T-helper 1 cell treated with Interleukin-12 subunit alpha and Interleukin-12 subunit beta and Interleukin-4 antibody, amounts not matched to agents 30 μg/mL and 1 μg/mL, for 36 hours (primary cell): ENCODE measurements at regions not wholly inside any gene's neighbourhood (a gene's known extent, or its start where the extent isn't known, plus 50 kb on each side); places are given as distances from the start of the nearest gene placed in this dataset.
"Not testable (repeated sequence)": the region's sequence is repeated elsewhere in the genome, so short reads cannot be mapped to it uniquely, and the experiment has no call there.

ENCODE experiments used
- H3K27ac Mint-ChIP-seq: one replicate; pipeline ENCODE4 v1.8.0; 2021; ENCODE audit warnings: mild to moderate bottlenecking, mixed read lengths
- H3K27me3 Mint-ChIP-seq: one replicate; pipeline ENCODE4 v1.8.0; 2021; ENCODE audit warnings: low read depth, mixed read lengths
- H3K36me3 Mint-ChIP-seq: one replicate; pipeline ENCODE4 v1.8.0; 2021; ENCODE audit warnings: low read depth, mixed read lengths
- H3K4me1 Mint-ChIP-seq: one replicate; pipeline ENCODE4 v1.8.0; 2021; ENCODE audit warnings: low read depth, mixed read lengths
- H3K4me3 Mint-ChIP-seq: one replicate; pipeline ENCODE4 v1.8.0; 2021; ENCODE audit warnings: mild to moderate bottlenecking, moderate library complexity, mixed read lengths
- H3K9me3 Mint-ChIP-seq: one replicate; pipeline ENCODE4 v1.8.0; 2021; ENCODE audit warnings: mixed read lengths

DNA sequence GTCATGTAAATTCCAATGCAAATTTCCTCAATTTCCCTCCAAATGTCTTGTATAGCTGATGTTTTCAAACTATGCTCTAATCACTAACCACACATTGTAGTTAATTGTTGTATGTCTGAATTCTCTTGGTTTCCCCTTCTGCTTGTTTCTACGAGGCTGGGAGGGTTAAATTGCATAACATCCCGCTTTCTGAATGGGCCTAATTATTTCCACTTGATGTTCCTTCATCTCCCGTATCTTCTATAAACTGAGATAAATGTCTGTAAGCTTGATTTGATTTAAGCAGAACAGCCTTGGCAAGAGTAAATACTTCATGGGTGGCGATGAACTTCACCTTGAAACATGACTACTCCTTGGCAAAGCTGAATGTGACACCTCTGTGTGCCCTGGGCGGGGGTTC, 72.2 kb downstream of the SERINC2 start:
- Mint-ChIP-seq H3K36me3 (peaks cover 8% of the 10 kb centered on the region), H3K9me3 (peaks cover 2% of the 10 kb centered on the region), H3K27me3 (peaks cover 17% of the 10 kb centered on the region), H3K27ac (no peak overlapping the region), H3K4me3 (no peak overlapping the region), H3K4me1 (peaks cover 13% of the 10 kb centered on the region)

DNA sequence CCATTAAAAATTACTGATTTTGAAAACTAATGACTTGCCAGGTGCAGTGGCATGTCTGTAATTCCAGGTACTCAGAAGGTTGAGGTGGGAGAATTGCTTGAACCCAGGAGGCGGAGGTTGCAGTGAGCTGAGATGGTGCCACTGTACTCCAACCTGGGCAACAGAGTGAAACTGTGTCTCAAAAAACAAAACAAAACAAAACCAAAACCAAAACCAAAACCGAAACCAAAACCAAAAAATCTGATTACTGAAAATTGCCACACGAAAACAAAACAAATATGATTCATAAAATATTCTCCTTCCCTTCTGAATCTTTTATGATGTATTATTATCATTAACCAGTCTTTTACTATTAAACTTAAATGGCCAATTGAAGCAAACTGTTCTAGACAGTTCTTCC, 74.1 kb downstream of the SERINC2 start:
- Mint-ChIP-seq H3K9me3 (peaks cover 5% of the 10 kb centered on the region), H3K4me3 (peak overlapping the region; percentile 23), H3K27ac (peak overlapping the region; percentile 55), H3K36me3 (peaks cover 8% of the 10 kb centered on the region), H3K27me3 (peaks cover 27% of the 10 kb centered on the region), H3K4me1 (peaks cover 13% of the 10 kb centered on the region)

DNA sequence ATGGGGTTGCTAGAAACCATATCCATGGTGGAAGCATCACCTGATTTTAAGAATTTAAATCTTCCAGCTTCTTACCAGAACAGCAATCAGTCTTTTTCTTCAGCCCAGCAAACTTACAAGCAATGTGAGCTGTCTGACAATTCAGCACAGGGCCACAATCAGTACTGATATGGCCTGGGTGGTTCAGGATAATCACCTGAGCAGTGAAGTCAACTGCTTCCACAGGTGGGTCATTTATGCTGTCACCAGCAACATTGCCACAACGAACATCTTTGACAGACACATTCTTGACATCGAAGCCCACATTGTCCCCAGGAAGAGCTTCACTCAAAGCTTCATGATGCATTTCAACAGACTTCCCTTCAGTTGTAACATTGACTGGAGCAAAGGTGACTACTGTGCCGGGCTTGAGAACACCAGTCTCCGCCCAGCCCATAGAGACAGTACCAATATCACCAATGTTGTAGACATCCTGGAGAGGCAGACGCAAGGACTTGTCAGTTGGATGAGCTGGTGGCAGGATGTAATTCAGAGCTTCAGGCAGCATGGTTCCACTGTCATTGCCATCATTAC, 74.8 kb downstream of the SERINC2 start:
- peaks cover 13% of the 10 kb centered on the region for H3K4me1 Mint-ChIP-seq
- no peak overlapping the region for H3K4me3 Mint-ChIP-seq
- peaks cover 8% of the 10 kb centered on the region for H3K36me3 Mint-ChIP-seq
- H3K27me3 Mint-ChIP-seq: peaks cover 27% of the 10 kb centered on the region
- H3K9me3 Mint-ChIP-seq: peaks cover 5% of the 10 kb centered on the region
- H3K27ac Mint-ChIP-seq: peak overlapping the region; percentile 28

DNA sequence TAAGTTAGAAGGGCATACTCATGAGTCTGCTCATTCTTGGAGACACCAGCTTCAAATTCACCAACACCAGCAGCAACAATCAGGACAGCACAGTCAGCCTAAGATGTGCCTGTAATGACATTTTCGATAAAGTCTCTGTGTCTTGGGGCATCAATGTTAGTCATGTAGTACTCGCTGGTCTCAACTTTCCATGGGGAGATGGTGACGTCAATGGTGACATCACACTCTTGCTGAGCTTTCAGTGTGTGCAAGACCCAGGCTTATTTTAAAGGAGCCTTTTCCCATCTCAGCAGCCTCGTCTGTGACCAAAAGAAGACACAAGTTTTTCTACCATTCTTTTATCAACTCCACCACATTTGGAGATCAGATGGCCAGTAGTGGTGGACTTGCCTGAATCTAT, 75.5 kb downstream of the SERINC2 start:
- H3K36me3 Mint-ChIP-seq: peaks cover 8% of the 10 kb centered on the region
- no peak overlapping the region for H3K4me3 Mint-ChIP-seq
- H3K9me3 Mint-ChIP-seq: peaks cover 5% of the 10 kb centered on the region
- peaks cover 13% of the 10 kb centered on the region for H3K4me1 Mint-ChIP-seq
- no peak overlapping the region for H3K27ac Mint-ChIP-seq
- peaks cover 31% of the 10 kb centered on the region for H3K27me3 Mint-ChIP-seq

DNA sequence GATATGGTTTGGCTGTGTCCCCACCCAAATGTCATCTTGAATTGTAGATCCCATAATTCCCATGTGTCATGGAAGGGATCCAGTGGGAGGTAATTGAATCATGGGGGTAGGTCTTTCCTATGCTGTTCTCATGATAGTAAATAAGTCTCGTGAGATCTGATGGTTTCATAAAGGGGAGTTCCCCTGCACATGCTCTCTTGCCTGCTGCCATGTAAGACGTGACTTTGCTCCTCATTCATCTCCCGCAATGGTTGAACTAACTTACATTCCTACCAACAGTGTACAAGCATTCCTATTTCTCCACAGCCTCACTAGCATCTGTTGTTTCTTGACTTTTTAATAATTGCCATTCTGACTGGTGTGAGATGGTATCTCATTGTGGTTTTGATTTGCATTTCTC, 76.6 kb downstream of the SERINC2 start:
- not testable (repeated sequence) for H3K9me3 Mint-ChIP-seq, H3K36me3 Mint-ChIP-seq, H3K4me3 Mint-ChIP-seq, H3K27ac Mint-ChIP-seq
- Mint-ChIP-seq H3K27me3 (peaks cover 34% of the 10 kb centered on the region), H3K4me1 (peaks cover 13% of the 10 kb centered on the region)

DNA sequence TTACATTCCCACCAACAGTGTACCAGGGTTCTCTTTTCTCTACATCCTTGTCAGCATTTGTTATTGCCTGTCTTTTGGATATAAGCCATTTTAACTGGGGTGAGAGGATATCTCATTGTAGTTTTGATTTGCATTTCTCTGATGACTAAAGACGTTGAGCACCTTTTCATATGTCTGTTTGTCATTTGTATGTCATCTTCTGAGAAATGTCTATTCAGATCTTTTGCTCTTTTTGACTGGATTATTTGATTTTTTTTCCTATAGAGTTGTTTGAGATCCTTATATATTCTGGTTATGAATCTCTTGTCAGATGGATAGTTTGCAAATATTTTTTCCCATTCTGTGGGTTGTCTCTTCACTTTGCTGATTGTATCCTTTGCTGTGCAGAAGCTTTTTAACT, 77.6 kb downstream of the SERINC2 start:
- H3K27ac Mint-ChIP-seq: not testable (repeated sequence)
- H3K27me3 Mint-ChIP-seq: peaks cover 34% of the 10 kb centered on the region

DNA sequence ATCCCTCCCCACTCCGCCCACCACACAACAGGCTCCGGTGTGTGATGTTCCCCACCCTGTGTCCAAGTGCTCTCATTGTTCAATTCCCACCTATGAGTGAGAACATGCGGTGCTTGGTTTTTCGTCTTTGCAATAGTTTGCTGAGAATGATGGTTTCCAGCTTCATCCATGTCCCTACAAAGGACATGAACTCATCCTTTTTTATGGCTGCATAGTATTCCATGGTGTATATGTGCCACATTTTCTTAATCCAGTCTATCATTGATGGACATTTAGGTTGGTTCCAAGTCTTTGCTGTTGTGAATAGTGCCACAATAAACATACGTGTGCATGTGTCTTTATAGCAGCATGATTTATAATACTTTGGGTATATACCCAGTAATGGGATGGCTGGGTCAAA, 81.0 kb upstream of the TINAGL1 start:
- not testable (repeated sequence) for H3K36me3 Mint-ChIP-seq, H3K4me3 Mint-ChIP-seq, H3K9me3 Mint-ChIP-seq, H3K27ac Mint-ChIP-seq, H3K4me1 Mint-ChIP-seq
- H3K27me3 Mint-ChIP-seq: peaks cover 27% of the 10 kb centered on the region

More for the DNA sequence above, 77.6 kb downstream of the SERINC2 start:
- not testable (repeated sequence) for H3K9me3 Mint-ChIP-seq, H3K36me3 Mint-ChIP-seq, H3K4me3 Mint-ChIP-seq
- H3K4me1 Mint-ChIP-seq: peaks cover 13% of the 10 kb centered on the region

DNA sequence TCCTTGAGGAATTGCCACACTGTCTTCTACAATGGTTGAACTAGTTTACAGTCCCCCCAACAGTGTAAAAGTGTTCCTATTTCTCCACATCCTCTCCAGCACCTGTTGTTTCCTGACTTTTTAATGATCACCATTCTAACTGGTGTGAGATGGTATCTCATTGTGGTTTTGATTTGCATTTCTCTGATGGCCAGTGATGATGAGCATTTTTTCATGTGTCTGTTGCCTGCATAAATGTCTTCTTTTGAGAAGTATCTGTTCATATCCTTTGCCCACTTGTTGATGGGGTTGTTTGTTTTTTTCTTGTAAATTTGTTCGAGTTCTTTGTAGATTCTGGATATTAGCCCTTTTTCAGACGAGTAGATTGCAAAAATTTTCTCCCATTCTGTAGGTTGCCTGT, 80.5 kb upstream of the TINAGL1 start:
- not testable (repeated sequence) for H3K27ac Mint-ChIP-seq, H3K36me3 Mint-ChIP-seq, H3K4me1 Mint-ChIP-seq, H3K4me3 Mint-ChIP-seq, H3K9me3 Mint-ChIP-seq
- H3K27me3 Mint-ChIP-seq: peaks cover 23% of the 10 kb centered on the region

DNA sequence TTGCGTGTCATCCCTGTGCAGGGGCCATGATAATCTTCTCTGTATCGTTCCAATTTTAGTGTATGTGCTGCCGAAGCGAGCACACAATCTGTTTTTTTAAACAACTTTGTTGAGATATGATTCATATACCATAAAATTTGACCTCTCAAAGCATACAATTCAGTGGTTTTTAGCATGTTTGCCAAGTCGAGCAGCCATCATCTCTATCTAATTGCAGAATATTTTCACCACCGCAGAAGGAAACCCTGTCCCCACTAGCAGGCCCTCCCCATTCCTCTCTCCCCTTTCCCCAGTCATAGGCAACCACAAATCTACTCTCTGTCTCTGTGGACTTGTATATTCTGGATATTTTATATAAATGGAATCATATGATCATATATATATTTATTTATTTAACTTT, 78.7 kb upstream of the TINAGL1 start:
- Mint-ChIP-seq H3K4me3 (no peak overlapping the region), H3K36me3 (no peaks in the 10 kb centered on the region), H3K4me1 (no peaks in the 10 kb centered on the region), H3K27ac (no peak overlapping the region), H3K9me3 (no peaks in the 10 kb centered on the region), H3K27me3 (peaks cover 15% of the 10 kb centered on the region)

DNA sequence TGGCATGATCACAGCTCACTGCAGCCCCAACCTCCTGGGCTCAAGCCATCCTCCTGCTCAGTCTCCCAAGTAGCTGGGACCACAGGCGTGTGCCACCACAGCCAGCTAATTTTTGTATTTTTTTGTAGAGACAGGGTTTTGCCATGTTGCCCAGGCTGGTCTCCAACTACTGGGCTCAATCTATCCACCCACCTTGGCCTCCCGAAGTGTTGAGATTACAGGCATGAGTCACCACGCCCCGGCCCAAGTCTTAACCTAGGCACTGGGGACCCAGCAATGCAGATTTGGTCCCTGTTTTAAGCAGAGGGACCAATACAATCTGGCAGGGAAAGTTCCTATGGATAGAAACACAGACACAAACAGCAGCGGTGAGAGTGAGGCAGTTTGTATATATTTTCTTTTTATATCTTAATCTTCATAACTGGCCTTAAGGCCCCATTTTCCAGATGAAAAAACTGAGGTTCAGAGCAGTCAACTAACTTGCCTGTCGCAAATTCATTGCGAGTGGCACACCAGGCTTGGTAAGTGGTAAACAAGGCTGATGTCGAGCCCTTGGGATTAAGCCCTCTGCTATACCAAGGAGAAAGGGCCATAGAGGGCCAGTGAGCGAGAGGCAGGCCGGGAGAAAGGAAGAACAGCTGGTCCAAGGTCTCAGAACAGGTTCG, 77.8 kb upstream of the TINAGL1 start:
- Mint-ChIP-seq H3K4me3 (no peak overlapping the region), H3K27me3 (peaks cover 14% of the 10 kb centered on the region), H3K36me3 (no peaks in the 10 kb centered on the region), H3K27ac (no peak overlapping the region), H3K4me1 (no peaks in the 10 kb centered on the region), H3K9me3 (no peaks in the 10 kb centered on the region)

DNA sequence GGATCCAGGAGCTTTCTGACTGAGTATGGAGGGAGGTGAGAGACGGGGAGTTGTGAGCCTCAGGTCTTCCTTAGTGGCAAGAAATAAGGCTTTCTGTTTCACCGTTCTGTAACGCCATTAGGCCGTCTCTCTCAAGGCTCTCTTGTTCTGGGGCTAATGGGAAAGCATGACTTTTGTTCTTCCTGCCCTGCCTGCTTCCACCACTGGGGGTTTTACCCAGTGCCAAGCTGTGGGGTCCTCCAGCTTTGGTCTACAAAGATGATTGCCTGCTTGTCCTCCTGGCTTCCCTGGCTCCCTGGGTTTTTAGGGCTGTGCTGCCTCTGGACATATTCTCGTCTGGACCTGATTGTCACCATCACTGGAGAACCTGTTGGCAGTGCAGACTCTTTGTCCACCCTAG, 74.8 kb upstream of the TINAGL1 start:
- Mint-ChIP-seq H3K36me3 (no peaks in the 10 kb centered on the region), H3K9me3 (no peaks in the 10 kb centered on the region), H3K4me3 (no peak overlapping the region), H3K27ac (no peak overlapping the region), H3K27me3 (peaks cover 17% of the 10 kb centered on the region), H3K4me1 (peaks cover 11% of the 10 kb centered on the region)

DNA sequence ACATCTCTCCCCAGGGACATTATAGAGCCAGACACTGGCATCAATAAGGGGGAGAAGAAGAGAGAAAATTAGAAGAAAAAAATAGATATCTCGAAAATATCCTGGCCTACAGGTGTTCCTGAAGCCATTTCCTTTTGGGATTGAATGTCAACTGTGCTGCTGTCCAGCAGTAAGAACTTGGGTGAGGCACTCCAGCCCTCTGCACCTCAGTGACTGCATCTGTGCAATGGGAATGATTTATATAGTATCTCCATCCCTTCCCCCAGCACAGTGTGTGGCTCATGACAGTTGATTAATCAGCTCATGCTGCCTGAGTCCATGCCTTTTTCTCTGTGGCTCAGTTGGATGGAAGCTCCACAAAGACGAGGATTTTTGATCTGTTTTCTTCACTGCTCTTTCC, 74.1 kb upstream of the TINAGL1 start:
- no peaks in the 10 kb centered on the region for H3K36me3 Mint-ChIP-seq
- H3K4me3 Mint-ChIP-seq: no peak overlapping the region
- H3K27ac Mint-ChIP-seq: no peak overlapping the region
- H3K4me1 Mint-ChIP-seq: peaks cover 14% of the 10 kb centered on the region
- peaks cover 18% of the 10 kb centered on the region for H3K27me3 Mint-ChIP-seq
- no peaks in the 10 kb centered on the region for H3K9me3 Mint-ChIP-seq

DNA sequence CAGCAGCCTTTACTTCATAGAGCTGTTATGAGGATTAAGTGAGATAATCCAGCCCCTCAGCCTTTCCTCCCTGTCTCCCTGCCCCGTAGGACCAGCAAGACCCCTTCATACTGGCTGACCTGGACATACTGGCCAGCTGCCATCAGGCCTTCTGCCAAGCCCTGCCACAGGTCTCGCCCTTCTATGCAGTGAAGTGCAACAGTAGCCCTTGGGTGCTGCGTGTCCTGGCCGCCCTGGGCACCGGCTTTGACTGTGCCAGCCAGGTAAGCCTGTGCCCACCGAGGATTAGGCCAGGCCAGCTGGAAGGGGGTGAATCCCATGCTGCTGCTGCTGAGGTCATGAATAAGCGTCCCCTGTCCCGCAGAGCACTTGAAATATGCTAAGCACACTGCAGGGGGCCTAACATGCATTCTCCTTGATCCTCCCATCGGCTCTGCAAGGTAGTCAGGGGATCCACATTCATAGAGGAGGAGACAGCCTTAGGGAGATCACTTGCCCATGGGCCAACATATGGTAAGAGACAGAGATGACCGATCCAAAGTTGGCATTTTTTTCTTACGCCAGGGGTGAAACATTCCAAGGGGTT, 73.3 kb upstream of the TINAGL1 start:
- no peaks in the 10 kb centered on the region for H3K36me3 Mint-ChIP-seq
- H3K27ac Mint-ChIP-seq: no peak overlapping the region
- H3K4me3 Mint-ChIP-seq: no peak overlapping the region
- H3K4me1 Mint-ChIP-seq: peaks cover 14% of the 10 kb centered on the region
- H3K9me3 Mint-ChIP-seq: no peaks in the 10 kb centered on the region
- H3K27me3 Mint-ChIP-seq: peaks cover 14% of the 10 kb centered on the region

DNA sequence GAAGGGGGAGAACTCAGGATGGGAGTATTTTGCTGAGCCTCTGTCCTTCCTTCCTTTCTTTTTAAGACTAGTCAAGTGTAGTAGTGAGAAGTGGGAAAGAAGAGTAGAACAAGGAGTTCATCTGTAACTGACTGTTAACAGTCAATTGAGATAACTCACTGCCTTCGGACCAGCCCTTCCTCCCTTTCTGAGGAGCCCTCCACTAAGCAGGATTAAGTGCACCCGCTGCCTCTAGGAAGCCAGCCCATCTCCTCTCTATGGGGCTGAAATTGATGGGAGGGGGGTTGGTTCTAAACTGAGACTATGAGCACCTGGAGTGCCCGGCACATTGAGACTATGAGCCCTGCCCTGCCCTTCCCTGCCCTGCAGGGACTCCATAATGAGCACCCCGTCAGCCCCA, 72.7 kb upstream of the TINAGL1 start:
- Mint-ChIP-seq H3K4me1 (peaks cover 18% of the 10 kb centered on the region), H3K9me3 (no peaks in the 10 kb centered on the region), H3K27ac (no peak overlapping the region), H3K27me3 (peaks cover 14% of the 10 kb centered on the region), H3K4me3 (no peak overlapping the region), H3K36me3 (no peaks in the 10 kb centered on the region)

DNA sequence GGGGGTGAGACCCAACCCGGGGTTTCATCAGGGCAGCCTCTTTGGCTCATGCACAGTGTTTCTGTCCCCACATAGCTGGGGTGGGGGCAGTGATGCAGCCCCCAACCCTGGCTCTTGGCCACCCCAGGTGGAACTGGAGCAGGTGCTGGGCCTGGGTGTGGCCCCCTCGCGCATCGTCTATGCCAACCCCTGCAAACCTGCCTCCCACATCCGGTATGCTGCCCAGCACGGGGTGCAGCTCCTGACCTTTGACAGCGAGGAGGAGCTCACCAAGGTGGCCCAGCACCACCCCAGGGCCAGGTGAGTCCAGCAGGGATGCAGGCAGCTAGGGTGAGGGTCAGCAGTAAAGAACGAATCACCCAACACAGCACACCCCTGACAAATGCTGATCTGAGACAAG, 72.3 kb upstream of the TINAGL1 start:
- H3K4me1 Mint-ChIP-seq: peaks cover 22% of the 10 kb centered on the region

More for the DNA sequence above, 72.3 kb upstream of the TINAGL1 start:
- H3K27me3 Mint-ChIP-seq: peaks cover 14% of the 10 kb centered on the region
- no peaks in the 10 kb centered on the region for H3K36me3 Mint-ChIP-seq
- no peak overlapping the region for H3K27ac Mint-ChIP-seq
- no peaks in the 10 kb centered on the region for H3K9me3 Mint-ChIP-seq
- no peak overlapping the region for H3K4me3 Mint-ChIP-seq
